Neural progenitor cell (in vitro differentiated cells): ENCODE measurements at regions not wholly inside any gene's neighbourhood (a gene's known extent, or its start where the extent isn't known, plus 50 kb on each side); places are given as distances from the start of the nearest gene placed in this dataset.

Source experiments
- DNase-seq: peaks from one replicate; pipeline ENCODE4 v3.0.0-alpha.2; 2016; ENCODE audit warnings: low spot score
- H2AFZ ChIP-seq: fragments of 200-600 bp; sonication (generic); replicated peaks from 2 replicates; pipeline ENCODE4 v1.6.1; 2016; ENCODE audit warnings: antibody characterized with exemption
- H3F3A ChIP-seq: fragments of 200-600 bp; sonication (generic); 2 replicates; pipeline ENCODE4 v1.6.1; 2016; ENCODE audit warnings: antibody characterized with exemption, low read depth
- H3K27ac ChIP-seq: fragments of 200-600 bp; sonication (generic); 2 replicates; pipeline ENCODE4 v1.5.1; 2016; ENCODE audit warnings: mild to moderate bottlenecking
- H3K27me3 ChIP-seq: fragments of 200-600 bp; sonication (generic); 2 replicates; pipeline ENCODE4 v1.6.1; 2016; ENCODE audit warnings: mild to moderate bottlenecking, moderate library complexity
- H3K36me3 ChIP-seq: fragments of 200-600 bp; sonication (generic); 2 replicates; pipeline ENCODE4 v1.5.1; 2016
- H3K4me1 ChIP-seq: fragments of 200-600 bp; sonication (generic); 2 replicates; pipeline ENCODE4 v1.6.1; 2016; ENCODE audit warnings: mixed run types
- H3K4me2 ChIP-seq: fragments of 200-600 bp; sonication (generic); 2 replicates; pipeline ENCODE4 v1.6.1; 2016
- H3K4me3 ChIP-seq: fragments of 200-600 bp; sonication (generic); 2 replicates; pipeline ENCODE4 v1.5.1; 2016
- H3K79me2 ChIP-seq: fragments of 200-600 bp; sonication (generic); 2 replicates; pipeline ENCODE4 v1.6.1; 2016; ENCODE audit warnings: low read depth
- H3K9ac ChIP-seq: fragments of 200-600 bp; sonication (generic); 2 replicates; pipeline ENCODE4 v1.6.1; 2016
- H3K9me3 ChIP-seq: fragments of 200-600 bp; sonication (generic); 2 replicates; pipeline ENCODE4 v1.5.1; 2016; ENCODE audit warnings: low read depth
- H4K20me1 ChIP-seq: fragments of 200-600 bp; sonication (generic); 2 replicates; pipeline ENCODE4 v1.6.1; 2016; ENCODE audit warnings: low read depth
- H3K27ac Mint-ChIP-seq: 3 replicates; pipeline ENCODE4 v1.8.0; 2021; ENCODE audit warnings: mixed read lengths
- H3K27me3 Mint-ChIP-seq: 2 replicates; pipeline ENCODE4 v1.8.0; 2022; ENCODE audit warnings: low read depth, mild to moderate bottlenecking, inconsistent platforms, moderate library complexity, mixed read lengths; ENCODE audit not compliant: insufficient read depth
- H3K36me3 Mint-ChIP-seq: 3 replicates; pipeline ENCODE4 v1.8.0; 2021; ENCODE audit warnings: mixed read lengths
- H3K4me1 Mint-ChIP-seq: 3 replicates; pipeline ENCODE4 v1.8.0; 2021; ENCODE audit warnings: mixed read lengths
- H3K4me3 Mint-ChIP-seq: 3 replicates; pipeline ENCODE4 v1.8.0; 2021; ENCODE audit warnings: mild to moderate bottlenecking, moderate library complexity, mixed read lengths
- H3K9me3 Mint-ChIP-seq: 3 replicates; pipeline ENCODE4 v1.8.0; 2020; ENCODE audit warnings: mixed read lengths
- EZH2 ChIP-seq: fragments of 200-600 bp; sonication (generic); IDR thresholded peaks from 2 replicates; pipeline ENCODE4 v1.6.1; 2017; ENCODE audit warnings: antibody characterized with exemption, mild to moderate bottlenecking, moderate library complexity
- EZH2phosphoT487 ChIP-seq: fragments of 200-600 bp; sonication (generic); IDR thresholded peaks from 2 replicates; pipeline ENCODE4 v1.6.1; 2017; ENCODE audit warnings: antibody characterized with exemption
- TF ChIP-seq, protein P1 (sequence below): fragments of 200-600 bp; sonication (generic); IDR thresholded peaks from 2 replicates; pipeline ENCODE4 v1.5.1; 2017; ENCODE audit warnings: antibody characterized with exemption, mild to moderate bottlenecking

DNA sequence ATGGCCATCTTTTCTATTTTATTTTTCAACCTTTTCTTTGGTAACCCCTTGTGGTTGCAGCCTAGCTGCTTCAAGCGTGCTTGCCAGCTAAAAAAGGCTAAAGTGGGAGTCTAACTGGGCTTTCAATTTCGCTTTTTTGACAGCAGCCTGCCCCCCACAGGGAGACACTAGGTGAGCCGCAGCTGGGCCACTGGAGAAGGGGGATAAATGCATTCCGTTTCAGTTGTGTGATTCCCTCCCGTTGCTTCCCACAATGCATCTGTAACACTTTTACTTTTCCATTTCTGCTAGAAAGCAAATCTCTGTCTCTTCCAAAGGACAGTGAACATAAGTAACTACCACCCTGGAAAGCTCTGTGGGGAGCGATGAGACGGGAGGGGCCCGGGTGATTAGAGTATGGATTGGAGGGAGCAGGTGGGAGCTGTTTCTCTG lies 86.3 kb upstream of the RAPGEF2 start:
- H2AFZ ChIP-seq: no peak overlapping the region
- peaks cover 4% of the 10 kb centered on the region for H3K27me3 Mint-ChIP-seq
- H3K27ac ChIP-seq: peak overlapping the region; percentile 78
- H3K79me2 ChIP-seq: no peaks in the 10 kb centered on the region
- H3K4me1 ChIP-seq: peaks cover 32% of the 10 kb centered on the region
- no peak for TF ChIP-seq EZH2
- TF ChIP-seq EZH2phosphoT487: peak; percentile 65
- TF ChIP-seq, protein P1, sequence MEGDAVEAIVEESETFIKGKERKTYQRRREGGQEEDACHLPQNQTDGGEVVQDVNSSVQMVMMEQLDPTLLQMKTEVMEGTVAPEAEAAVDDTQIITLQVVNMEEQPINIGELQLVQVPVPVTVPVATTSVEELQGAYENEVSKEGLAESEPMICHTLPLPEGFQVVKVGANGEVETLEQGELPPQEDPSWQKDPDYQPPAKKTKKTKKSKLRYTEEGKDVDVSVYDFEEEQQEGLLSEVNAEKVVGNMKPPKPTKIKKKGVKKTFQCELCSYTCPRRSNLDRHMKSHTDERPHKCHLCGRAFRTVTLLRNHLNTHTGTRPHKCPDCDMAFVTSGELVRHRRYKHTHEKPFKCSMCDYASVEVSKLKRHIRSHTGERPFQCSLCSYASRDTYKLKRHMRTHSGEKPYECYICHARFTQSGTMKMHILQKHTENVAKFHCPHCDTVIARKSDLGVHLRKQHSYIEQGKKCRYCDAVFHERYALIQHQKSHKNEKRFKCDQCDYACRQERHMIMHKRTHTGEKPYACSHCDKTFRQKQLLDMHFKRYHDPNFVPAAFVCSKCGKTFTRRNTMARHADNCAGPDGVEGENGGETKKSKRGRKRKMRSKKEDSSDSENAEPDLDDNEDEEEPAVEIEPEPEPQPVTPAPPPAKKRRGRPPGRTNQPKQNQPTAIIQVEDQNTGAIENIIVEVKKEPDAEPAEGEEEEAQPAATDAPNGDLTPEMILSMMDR: peak; percentile 27
- H3K4me1 Mint-ChIP-seq: peaks cover 29% of the 10 kb centered on the region
- no peaks in the 10 kb centered on the region for H3K9me3 Mint-ChIP-seq
- H3K27ac Mint-ChIP-seq: peak overlapping the region; percentile 54
- peaks cover 2% of the 10 kb centered on the region for H3K36me3 Mint-ChIP-seq
- peak; percentile 85 for DNase-seq
- peaks cover 13% of the 10 kb centered on the region for H3F3A ChIP-seq
- peaks cover 8% of the 10 kb centered on the region for H3K27me3 ChIP-seq
- no peaks in the 10 kb centered on the region for H3K36me3 ChIP-seq
- peak overlapping the region; percentile 44 for H3K4me3 Mint-ChIP-seq
- H3K4me3 ChIP-seq: peak overlapping the region; percentile 26
- no peaks in the 10 kb centered on the region for H3K9me3 ChIP-seq
- H3K4me2 ChIP-seq: peak overlapping the region; percentile 78
- H4K20me1 ChIP-seq: no peaks in the 10 kb centered on the region
- H3K9ac ChIP-seq: no peak overlapping the region

DNA sequence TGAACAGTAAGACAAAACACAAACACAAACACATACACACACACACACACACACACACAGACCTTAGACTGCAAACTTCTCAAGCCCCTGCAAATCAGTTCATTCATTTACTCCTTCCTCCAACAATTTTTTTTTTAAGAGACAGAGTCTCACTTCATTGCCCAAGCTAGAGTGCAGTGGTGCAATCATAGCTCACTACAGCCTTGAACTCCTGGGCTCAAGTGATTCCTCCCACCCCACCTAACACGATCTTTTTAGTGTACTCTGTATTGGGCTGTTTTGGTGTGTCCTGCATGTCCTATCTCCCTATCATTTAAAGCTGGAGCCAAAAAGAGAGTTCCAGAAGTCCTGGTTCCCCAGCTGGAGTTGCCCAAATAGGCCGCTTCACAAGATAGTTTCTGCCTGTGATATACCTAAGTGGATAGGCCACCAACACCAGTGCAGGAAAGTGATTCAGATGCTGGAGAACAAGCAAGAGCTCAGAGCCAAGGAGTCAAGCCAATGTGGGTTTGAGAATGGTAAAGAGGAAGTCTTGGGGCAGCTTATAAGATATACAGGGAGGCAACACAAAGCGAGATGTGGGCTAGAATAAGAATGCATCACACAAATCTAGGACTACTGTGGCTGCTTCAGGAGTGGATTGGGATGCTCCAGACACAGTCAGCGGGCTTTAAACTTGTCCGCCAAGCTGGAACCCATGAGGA lies 85.4 kb upstream of the RAPGEF2 start:
- DNase-seq: no peak
- Histone ChIP-seq H3K4me2 (peak overlapping the region; percentile 78), H2AFZ (no peak overlapping the region), H3K9ac (no peak overlapping the region), H3K79me2 (no peaks in the 10 kb centered on the region), H3K36me3 (no peaks in the 10 kb centered on the region), H3K9me3 (no peaks in the 10 kb centered on the region), H3K27ac (no peak overlapping the region), H3K4me1 (peaks cover 37% of the 10 kb centered on the region), H4K20me1 (no peaks in the 10 kb centered on the region), H3F3A (peaks cover 13% of the 10 kb centered on the region), H3K4me3 (no peak overlapping the region), H3K27me3 (peaks cover 8% of the 10 kb centered on the region)
- H3K9me3 Mint-ChIP-seq: no peaks in the 10 kb centered on the region
- TF ChIP-seq, protein P1: no peak
- no peak for TF ChIP-seq EZH2phosphoT487
- no peak for TF ChIP-seq EZH2
- peaks cover 4% of the 10 kb centered on the region for H3K27me3 Mint-ChIP-seq
- H3K4me1 Mint-ChIP-seq: peaks cover 34% of the 10 kb centered on the region
- no peak overlapping the region for H3K4me3 Mint-ChIP-seq
- peak overlapping the region; percentile 54 for H3K27ac Mint-ChIP-seq
- H3K36me3 Mint-ChIP-seq: no peaks in the 10 kb centered on the region

DNA sequence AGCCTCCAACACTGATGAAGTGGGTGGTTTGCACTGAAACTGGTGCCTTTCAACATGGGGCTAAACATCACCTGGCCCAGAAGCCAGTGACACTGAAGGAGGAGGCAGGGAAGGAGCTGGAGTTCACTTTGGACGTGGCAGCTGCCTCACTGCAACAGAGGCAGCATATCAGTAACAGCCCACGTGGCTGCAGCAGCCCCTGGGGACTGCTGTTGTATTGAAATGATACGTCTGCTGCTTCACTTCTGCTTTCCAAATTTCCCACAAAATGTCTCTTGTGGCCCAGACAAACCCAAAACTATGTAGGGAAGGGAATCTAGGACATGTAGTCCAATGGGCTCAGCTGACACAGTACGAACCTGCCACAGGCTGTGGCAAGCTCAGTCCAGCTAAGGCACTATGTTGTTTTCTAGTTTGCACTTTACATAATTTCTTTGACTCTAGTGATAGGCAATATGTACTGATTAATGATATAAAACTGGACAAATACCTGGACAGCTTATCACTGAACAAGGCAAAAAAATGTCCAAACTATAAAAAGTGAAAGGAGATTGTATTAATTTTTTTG lies 84.7 kb upstream of the RAPGEF2 start:
- Histone ChIP-seq H3K4me3 (no peak overlapping the region), H3K9me3 (no peaks in the 10 kb centered on the region), H3K4me1 (peaks cover 37% of the 10 kb centered on the region), H3K27me3 (peaks cover 8% of the 10 kb centered on the region), H4K20me1 (no peaks in the 10 kb centered on the region), H3K27ac (no peak overlapping the region), H3K79me2 (no peaks in the 10 kb centered on the region), H3K36me3 (no peaks in the 10 kb centered on the region), H3K4me2 (no peak overlapping the region), H2AFZ (no peak overlapping the region), H3K9ac (no peak overlapping the region), H3F3A (peaks cover 13% of the 10 kb centered on the region)
- DNase-seq: no peak
- TF ChIP-seq, protein P1: no peak
- TF ChIP-seq EZH2phosphoT487 (no peak), EZH2 (no peak)
- Mint-ChIP-seq H3K27ac (peak overlapping the region; percentile 54), H3K4me3 (no peak overlapping the region), H3K36me3 (no peaks in the 10 kb centered on the region), H3K4me1 (peaks cover 34% of the 10 kb centered on the region), H3K9me3 (no peaks in the 10 kb centered on the region), H3K27me3 (peaks cover 4% of the 10 kb centered on the region)
